HG02759 (cell line): ENCODE measurements at regions not wholly inside any gene's neighbourhood (a gene's known extent, or its start where the extent isn't known, plus 50 kb on each side); places are given as distances from the start of the nearest gene placed in this dataset.
A peak's percentile ranks its signal among the peaks of the same experiment; 100 is the strongest.

Experiments
- ATAC-seq: cut with Tn5 transposase; IDR thresholded peaks from one replicate; pipeline ENCODE4 v1.9.1; 2021; ENCODE audit warnings: mild to moderate bottlenecking, moderate library complexity; ENCODE audit not compliant: unreplicated experiment

DNA sequence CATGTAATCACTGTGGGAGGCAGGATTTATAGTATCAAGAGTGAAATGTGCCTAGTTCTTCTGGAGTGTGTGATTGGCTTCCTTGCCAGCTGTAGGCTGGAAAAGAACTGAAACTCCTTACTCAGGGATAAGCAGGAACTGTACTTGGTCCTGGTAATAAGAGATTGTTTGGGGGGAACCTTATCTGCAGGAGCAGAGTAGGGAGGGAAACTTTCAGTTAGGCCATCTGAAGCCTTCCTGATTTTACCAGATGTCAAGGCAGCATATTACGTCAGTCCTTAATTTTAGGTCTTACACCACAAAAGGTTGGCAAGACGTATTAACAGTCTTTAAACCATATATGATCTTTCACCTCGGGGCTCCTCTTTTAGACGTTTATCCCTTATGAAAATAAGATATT lies 231.5 kb upstream of the FMR1 start:
- no peak for ATAC-seq

DNA sequence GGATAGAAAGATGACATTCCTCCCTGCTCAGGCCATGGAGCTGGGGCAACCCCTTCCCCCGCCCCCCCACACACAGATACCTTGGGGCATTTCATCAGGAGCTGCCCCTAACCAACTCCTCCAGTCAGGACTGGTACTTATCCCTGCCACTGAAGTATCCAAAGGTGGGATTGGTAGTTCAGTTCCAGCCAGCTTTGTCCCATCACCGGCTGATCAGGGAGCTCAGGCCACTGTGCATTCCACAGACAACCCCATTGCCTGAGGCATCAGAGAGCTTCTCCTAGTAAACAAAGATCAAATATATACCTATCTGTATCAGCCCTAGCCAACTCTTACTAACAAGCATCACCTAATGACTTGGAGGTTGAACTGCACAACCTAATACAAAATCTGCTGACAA lies 218.2 kb upstream of the FMR1 start:
- no peak for ATAC-seq

DNA sequence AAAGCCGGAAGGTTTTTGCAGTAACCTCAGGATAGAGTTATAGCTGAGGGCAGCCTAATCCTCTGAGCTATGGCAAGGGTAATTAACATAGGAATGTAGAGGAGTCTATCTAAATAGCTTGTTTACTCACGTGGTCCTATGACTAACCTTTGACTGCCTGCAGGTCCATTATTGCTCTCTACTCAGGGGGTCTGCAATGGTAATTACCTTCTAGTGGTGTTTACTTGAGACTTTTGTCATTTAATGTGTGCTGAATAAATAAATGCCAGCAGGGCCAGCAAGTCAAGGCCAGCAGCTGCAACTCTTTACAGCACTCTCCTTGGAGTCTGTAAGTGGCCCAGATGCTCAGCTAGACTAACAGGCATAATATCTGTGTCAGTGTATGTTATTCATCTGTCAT lies 212.7 kb upstream of the FMR1 start:
- no peak for ATAC-seq

DNA sequence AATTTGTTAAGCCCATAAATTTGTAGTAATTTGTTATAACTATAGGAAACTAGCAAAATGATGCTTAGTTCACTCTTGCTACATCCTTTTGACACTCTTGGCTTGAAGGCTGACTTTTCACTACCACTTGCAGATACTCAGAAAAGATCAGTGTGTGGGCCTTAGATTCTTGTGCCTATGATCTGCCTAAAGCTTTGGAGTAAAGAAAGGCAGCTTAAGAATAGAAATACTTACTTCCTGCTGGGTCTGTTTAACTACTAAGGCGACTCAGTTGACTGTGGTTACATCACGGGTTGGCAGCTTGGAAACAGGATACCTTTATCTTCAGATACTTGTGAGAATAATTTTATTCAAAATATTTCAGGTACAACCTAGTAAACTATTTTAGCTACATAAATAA lies 201.4 kb upstream of the FMR1 start:
- no peak for ATAC-seq

DNA sequence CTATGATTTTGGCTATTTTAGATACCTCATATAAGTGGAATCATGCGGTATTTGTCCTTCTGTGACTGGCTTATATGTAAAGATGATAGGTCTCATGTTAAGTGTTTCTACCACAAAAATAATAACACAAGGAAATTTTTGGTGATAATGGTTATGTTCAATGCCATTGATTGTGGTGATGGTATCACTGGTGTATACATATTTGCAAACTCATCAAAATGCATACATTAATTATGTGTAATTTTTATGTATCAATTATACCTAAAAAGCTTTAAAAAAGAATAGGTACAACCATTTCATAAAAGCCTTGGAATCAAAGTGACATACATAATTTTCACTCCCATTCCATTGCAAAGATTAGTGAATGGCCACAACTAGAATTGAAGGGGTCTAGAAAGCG lies 178.3 kb upstream of the FMR1 start:
- no peak for ATAC-seq

DNA sequence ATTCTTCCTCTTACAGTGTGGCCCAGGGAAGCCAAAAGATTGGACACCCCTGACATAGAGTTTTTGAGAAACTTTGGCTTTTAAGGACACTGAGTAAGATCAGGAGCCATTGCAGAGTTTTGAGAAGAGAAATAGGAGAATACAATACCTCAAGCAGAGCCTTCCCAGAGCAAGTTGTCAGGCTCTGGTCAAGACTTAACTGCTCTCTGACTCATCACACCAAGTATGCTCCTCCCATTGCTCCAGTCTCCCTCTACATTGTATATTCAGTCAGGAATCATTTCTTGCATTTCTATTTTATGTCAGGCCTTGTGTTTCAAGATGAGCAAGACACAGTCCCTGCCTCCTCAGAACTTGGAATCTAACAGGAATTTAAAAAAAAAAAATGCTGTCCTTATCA lies 176.4 kb upstream of the FMR1 start:
- ATAC-seq = no peak

DNA sequence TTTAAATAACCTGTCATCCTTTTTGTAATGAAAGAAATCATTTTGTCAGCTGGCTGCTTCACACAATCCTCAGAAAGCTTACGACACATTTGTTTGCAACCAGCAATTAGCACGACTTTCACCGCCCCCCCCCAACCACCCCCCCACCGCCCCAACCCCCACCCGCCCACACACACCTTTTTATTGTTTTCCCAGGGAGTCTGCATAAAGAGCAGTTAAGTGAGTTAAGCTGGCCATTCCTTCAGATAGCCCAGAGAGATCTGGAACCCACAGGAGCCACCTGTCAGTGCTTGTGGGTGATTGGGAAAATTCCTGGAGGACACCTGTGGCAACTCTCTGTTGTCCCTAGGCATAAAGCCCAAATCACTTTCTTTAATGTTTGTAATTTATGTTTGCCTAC lies 175.7 kb upstream of the FMR1 start:
- no peak for ATAC-seq

DNA sequence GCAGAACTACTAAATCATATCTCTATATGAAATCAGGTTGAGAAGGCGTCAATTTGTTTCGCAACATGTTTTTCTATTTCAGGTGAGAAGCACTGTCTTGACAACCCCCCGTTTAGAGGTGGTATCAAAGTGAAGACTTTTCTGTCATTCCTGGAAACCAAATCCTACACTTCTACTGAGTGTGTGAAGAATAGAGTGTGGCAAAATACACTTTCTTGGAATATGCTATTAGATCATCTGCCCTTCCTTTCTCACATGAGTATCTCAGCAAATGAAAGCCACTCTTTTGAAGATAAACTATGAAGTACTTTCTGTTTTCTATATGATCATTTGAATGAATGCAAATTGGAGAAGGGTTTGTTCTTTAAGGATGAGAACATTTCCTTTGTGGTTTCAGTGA lies 174.0 kb upstream of the FMR1 start:
- no peak for ATAC-seq

DNA sequence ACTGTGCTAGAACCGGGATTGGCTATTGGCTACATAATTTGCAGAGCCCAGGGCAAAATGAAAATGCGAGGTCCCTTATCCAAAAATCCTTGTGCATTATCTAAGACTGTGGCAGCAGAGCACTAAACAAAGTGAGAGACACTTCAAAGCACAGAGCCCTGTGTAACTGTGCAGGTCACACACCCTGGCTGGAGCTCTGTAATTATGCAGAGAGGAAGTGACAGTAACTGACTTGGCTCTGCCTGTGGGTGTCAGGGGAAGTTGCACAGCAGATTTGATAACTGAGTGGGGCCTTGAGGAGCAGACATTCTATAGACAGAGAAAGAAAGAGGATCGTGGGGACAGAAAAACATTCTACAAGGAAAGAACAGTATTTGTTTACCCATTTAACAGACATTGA lies 173.5 kb upstream of the FMR1 start:
- ATAC-seq = no peak

DNA sequence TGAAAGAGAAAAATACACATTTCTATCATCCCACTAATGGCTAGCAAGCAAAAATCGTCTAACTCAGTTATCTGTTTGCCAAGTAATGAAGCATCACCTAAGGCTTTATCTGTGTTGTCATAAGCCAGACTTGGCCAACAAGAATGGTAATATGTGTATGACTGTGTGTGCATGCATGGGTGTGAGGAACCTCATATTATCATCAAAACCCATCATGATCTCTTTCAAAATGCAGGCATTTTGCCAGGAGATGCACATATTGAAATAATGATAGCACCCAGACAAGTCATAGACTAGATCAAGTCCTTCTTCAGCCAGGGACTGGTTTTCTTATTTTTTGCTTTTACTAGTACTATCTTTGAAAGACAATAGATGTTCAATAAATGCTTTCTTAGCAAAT lies 172.5 kb upstream of the FMR1 start:
- ATAC-seq = no peak

DNA sequence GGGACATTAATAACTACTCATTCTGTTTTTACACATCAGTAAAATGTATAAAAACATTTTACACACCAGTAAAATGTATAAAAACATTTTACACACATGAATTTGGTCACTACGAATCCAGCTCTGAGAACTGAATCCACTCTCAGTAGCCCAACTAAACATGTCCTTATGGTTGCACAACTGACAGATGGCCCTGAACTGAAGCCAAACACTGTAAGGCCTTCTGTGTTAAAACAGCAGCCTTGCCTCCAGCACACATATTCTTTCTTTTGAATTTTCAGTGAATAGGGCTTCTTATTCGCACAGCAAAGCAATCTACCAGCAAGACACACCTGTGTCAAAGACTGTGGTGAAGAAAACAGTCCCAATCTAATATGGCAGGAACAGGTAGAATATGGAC lies 169.9 kb upstream of the FMR1 start:
- no peak for ATAC-seq

DNA sequence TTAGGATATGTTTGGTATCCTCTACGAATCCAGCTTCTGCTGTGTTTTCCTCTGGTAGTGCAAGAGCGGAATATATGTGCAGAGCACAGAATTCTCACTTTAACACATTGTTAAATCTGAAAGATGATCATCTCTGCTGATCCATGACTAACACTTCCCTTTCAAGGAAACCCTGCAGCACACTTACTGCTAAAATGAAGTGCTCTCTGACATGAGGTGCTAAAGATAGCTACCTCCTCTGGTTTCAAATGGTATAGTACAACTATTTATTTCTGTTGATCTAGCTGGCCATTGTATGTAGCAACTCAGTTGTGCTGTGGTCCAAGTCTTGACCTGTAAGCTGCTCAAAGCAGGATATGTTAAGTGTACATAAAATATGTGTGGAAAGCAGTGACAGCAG lies 162.4 kb upstream of the FMR1 start:
- ATAC-seq = no peak

DNA sequence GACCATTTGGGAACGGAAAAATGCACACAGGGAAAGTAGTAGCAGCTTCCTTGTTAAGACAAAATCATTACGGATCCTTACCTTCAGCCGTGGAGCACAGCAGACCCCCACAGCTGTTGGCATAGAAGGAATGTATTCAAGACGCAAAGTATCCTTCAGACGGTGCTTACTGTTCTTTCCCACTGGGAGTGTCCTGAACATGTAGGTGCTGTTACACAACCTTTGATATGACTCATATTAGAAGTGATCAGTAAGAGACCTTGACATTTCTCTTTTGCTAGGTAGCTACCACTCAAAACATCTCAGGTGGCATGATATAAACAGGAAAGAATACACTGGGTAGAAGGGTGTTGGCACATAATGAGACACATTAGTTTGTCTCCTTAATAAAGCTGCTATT lies 154.0 kb upstream of the FMR1 start:
- no peak for ATAC-seq

DNA sequence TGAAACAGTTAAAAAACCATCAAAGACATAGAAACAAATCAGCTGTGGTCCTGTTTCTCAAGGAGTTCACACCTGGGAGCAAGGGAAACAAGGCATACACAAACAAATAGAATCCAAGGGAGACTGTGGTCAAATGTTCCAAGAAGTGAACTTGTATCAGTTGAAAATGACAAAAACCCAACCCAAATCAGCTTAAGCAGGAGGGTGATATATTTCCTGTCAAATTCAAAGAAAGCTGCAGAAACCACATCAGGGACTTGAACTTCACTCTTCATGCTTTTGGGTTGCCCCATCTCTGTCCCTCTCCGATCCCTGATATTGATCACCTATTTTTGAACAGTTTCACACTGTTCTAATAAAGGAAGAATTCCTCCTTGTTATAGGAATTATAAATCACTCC lies 148.6 kb upstream of the FMR1 start:
- ATAC-seq = no peak

DNA sequence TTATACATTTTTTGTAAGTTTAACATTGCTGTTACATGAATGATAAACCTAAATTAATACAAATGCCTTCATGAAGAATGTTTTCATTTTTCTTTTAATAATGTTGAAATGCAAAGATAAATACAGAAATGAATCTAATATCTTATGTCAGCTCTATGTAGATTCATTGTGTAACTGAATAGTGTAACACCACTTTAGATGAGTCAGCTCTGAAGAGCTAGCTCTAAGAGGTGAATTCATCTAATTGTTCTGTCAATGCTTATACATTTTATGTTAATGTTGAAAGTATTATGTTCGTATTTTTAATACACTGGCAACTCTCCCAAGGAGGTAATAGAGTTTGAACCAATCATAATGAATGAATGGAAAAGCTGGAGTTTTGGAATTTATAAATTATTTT lies 146.9 kb upstream of the FMR1 start:
- no peak for ATAC-seq

DNA sequence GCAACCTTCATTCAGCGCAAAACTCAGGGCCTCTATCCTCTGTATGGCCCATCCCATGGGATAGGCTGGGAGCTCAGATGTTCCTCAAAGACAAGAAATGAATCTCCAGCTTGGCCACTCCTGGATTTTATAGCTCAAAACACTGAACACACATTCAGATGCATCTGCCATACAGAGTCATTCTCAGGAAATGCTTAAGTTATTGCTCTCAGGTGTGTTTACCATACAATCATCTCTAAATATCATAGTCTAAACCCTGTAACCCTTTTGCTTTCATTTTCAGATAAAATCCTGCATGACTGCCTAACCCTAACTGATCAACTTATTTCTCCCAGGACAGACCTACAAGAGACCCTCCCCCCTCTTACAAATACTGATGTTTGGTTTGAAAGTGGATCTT lies 140.9 kb upstream of the FMR1 start:
- ATAC-seq = no peak

DNA sequence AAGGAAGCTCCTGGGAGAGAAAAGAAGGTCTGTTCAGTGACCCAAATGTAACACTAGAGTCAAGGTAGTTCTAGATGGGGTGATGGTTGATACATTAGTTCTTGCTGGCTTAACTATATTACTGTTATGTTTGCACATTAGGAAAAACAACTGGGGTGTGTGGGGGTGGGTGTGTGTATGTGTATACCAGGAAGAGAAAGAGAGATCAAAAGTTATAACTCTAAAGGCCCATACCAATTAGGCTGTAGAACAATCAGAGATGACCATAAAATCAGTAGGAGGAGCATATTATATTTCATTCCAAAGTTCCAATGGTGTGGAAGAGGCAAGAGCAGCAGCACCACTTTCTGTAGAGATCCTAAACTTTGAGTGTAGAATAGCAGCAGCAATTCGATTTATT lies 134.7 kb upstream of the FMR1 start:
- no peak for ATAC-seq

DNA sequence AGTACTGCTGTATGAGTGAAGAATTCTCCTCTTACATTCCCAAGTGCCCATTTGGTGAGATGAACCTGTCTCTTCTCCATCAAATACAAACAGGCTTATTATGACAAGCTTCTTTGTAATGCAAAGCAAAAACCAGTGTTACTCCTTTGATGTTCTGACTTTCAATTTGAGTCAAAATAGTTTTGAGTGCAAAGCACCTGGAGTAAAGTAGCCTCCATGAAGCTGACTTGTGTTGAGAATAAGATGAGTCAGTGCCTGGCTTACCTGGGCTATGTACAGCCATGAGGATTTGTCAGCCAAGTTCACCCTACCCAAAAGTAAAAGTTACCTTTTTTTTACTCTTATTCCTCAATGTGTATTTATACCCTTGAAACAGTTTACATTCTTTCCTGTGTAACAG lies 132.5 kb upstream of the FMR1 start:
- no peak for ATAC-seq

DNA sequence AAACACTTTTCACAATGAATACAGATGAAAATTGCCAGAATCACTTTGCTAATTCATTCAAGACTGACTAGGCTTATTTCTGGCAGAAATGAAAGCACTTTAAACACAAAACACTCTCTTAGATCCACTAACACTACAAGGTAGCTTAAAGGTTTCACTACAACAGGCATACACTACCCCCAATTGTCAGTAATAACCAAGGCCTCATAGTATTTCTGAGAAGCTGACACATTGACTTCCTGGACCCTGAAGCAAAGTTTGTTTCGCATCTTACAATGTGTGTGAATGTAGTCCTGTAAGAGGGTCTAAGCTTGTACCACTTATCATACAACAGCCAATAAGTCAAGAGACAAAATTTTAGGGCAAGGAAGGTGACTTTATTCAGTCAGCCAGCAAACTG lies 129.9 kb upstream of the FMR1 start:
- ATAC-seq = no peak

DNA sequence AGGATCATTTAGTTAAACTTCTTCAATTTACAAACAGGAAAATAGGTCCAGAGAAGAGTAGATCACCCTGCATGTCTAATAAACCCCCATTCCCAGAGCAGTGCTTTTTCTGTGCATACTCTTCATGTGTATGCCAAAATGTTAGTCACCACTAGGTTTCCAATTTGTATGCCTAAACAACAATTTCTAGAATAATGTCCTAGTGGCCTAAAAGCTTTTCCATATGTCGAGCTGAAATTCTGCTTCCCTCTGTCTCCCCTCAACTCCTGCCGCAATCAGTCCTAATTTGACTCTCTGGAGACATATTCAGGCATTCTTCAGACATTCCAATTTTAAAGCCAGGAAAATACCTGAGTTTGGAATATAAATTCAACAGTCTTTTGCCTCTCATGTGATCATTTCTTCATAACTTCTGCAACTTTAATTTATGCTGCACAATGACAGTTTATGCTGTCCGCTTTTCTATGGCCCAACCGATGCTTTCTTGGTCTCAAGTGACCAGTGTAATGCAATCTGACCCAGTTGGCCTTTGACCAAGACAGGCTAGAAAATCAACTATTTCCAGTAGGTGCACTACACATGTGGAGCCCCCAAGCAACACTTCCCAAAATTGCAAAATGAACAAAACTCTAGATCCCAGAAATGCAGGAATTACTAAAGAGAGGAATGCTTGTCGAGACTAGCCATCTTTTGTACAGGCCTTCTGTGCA lies 122.9 kb upstream of the FMR1 start:
- no peak for ATAC-seq

DNA sequence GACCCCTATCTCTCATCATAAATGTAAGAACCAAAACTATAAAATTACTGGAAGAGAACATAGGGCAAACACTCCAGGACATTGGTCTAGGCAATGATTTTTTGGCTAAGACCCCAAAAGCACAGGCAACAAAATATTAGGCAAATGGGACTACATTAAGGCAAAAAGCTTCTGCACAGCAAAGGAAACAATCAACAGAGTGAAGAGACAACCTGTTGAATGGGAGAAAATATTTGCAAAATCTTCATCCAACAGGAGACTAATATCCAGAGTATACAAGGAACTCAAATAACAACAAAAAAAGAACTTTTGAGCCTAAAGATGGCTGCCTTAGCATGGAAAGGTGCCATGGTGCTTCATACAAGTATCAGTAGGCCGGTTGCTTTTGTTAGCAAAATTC lies 111.1 kb upstream of the FMR1 start:
- no peak for ATAC-seq

DNA sequence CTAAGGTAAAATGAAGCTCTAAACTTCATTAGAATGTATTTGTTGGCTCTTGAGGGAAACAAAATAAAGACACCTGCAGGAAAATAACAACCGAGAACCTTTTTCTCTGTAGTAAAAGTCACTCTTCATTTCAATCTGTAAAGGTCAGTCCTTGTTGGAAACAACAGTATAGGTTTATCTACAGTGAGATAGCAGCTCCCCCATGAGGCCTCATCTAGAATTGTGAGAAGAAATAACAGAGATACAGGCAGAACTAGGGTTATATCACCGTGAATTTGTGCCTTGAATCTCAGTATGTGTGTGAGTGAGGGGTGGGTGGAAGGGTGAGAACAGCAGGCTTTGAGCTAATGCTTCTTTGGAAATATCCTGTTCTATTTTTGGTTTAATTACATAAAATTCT lies 107.8 kb upstream of the FMR1 start:
- peak; percentile 73 for ATAC-seq

DNA sequence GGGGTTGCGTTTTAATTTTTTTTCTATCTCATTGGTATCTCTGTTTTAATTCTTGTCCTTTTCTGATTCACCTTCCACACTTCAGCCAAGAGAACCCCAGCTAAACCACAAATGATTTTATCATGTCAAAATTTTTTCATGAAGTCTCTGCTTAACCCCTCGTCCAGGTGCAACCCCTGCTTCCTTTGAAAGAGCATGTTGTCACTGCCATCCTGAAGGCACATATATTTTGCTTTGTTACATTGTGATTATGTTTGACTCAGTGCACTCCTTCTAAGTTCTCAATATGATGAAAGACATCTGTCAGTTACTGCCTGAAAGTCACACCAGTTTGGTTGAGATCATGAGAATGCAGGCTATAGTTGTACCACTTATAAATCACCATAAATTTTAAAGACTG lies 99.9 kb upstream of the FMR1 start:
- ATAC-seq = no peak

DNA sequence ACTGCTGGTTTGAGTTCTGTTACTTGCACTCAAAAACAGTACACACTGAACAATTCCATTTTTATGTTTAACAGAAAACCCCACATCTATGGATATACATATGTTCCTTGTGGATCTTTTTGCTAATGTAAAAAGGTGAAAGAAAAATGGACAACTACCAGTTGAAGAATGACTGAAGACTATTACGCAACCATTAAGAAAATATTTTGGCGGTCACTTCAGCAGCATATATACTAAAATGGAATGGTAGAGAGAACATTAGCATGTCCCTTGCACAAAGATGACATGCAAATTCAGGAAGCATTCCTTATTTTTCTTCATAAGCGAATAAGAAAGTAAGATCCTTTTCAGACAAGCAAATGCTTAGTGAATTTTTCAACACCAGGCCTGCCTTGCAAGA lies 84.6 kb upstream of the FMR1 start:
- no peak for ATAC-seq
